Suppressor macrophage treated with lipopolysaccharide for 1 hour (primary cell): ENCODE measurements at regions not wholly inside any gene's neighbourhood (a gene's known extent, or its start where the extent isn't known, plus 50 kb on each side); places are given as distances from the start of the nearest gene placed in this dataset.

ENCODE experiments used
- DNase-seq, 3 donors: peaks; one replicate each; pipeline ENCODE4 v3.0.0-alpha.2; 2020 to 2022

DNA sequence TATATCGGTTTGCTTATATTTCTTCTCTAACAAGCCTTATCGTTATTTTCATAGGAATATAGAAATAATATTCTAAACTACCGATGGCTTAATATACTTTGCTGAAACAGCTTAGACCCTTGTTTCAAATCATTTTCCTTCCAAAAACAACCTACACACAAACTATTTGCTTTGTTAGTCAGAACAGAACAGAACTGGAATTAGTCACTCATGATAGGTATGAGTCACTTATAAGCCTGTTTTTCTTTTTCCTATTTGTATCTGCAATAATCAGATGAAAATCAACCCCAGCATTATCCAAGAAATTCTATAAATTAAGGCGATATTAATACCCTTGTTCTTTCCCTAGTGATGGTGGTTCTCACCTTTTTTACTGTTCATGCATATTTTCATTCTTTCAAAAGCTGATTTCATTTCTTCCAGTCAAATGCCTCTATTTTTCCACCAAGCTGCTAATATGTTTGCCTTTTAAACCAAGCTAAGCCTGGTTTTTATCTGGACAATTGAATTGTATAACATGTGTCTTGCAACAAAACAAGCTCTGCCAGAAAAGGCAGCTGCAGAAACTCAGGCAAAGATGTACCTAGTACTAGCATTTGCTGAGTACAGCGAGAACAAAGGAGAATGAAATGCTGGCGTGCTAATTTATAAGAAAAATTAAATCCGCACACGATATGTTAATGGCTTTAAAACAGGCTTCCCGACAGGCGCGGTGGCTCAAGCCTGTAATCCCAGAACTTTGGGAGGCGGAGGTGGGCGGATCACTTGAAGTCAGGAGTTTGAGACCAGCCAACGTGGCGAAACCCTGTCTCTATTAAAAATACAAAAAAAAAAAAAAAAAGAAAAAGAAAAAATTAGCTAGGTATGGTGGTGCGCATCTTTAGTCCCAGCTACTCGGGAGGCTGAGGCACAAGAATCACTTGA lies 1418.2 kb downstream of the AACS start:
- no peak for DNase-seq

DNA sequence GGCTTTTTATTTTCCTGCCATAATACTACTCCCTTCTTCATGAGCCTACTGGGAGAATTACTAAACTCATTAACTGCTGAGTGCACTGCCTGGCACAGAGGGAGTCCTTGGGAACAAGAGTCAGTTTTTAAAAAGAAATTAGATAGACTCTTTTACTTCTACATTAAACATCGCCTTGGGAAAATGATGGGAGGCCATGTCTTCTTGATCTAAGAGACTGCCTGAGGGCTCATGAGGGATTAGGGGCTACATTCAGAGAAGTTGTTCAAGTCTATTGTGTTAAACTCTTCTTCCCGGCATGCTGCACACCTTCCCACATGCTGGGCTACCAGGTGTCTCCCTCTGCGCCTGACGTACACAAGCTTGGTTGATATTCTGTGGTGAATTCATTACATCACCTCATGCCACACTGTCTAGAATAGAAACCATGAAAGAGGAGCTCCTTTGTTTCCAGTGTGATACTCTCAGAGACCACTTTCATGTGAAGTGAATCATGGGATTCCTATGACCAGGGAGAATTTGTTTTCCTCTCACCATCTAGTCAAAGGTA lies 1422.3 kb downstream of the AACS start:
- no peak for DNase-seq

GRCh38 chr12:126488806-126489205 lies 1423.6 kb downstream of the AACS start:
- no peak for DNase-seq

GRCh38 chr12:126492181-126492580 lies 1426.9 kb downstream of the AACS start:
- DNase-seq = no peak

DNA sequence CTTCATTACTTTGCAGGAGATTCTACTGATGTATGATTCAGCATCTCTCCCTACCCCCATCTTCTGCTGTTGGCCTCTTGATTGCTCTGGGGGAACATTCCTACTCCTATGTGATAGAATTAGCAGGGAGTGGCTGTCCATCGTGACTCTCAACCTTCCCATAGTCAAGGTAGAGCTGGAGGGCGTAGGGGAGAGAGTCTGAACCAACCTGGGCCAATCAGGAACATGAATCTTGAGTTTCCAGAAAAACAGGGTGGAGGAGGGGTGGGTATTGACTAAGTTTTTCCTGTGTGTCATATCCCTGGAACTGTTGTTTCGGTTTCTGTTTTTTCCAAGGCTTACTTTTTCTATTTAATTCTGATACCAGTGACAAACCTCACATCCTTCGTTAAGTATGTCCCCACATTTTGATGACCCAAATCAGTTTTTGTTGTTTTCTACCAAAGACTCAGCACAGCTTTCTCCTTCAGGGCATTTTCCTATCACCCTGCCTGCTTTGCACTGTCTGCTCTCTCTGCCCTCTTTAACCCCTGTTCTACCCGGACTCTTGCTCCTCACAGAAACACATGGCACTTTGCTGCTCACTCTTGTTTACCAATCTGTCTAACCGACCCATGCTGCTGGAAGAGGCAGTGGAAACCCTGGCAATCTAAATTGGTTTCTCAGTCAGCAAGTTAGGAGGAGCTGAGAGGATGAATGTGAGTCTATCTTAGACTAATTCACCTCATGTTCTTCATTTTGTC lies 1428.3 kb downstream of the AACS start:
- no peak for DNase-seq

DNA sequence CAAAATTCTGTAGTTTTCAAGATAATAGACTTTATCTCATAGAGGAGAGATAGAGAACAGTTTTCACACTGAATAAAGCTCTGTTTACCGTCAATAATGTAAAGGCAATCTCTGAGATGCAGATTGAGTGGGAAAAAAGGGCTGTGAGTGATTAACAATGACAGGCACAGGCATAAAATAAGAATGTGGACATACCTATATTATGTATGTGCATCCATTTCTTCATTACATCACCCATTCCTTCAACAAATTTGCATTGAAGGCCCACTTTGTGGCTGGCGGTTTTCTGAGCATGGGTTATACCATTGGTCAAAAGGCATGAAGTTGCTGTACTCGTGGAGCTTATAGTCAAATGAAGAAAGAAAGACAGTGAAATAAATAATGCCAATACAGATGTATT lies 1431.0 kb downstream of the AACS start:
- no peak for DNase-seq

DNA sequence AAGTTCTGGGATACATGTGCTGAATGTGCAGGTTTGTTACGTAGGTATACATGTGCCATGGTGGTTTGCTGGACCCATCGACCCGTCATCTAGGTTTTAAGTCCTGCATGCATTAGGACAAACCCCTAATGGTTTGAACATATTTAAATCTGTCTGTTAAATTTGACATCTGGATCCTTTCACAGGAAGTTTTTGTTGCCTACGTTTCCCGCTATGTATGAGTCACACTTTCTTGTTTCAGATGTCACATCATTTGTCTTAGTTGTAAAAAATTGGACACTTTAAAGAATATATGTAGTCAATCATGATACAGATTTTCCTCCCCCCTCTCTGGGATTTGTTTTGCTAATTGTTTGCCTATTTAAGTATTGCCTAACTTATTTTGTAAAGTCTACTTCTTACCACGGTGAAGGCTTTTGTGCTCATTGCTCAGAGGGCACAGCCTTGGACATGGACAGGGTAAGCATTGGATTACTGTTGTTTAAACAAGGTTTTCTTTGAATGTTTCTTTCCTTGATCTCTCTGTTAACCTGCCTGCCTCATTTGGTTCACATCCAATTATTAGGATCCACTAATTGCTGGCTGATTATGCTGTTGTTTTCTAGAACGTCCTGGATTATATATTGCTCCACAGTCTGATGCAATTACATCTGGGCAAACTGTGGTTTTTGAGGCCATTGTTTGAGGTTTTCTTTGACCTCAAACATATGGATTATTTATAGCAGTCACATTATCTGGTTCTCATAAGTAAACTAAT lies 1441.4 kb downstream of the AACS start:
- DNase-seq = no peak

GRCh38 chr12:126507231-126507630 lies 1442.0 kb downstream of the AACS start:
- no peak for DNase-seq

DNA sequence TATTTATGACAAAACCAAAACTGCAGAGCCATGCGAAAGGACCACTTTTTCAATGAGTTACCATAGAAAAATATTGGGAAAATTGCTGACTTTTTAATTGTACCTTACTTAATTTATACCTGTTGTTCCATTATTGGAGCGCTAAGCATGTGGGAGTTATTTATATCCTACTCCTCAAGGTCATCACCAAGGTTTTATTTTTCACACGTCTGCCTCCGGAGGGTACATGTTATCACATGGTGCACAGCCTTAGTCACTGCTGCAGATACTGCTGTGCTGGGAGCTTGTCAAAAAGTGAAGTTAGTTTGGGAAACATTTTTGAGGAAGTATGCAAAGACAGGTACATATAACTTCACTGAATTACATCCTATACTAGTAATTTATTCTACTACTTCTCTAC lies 1444.3 kb downstream of the AACS start:
- no peak for DNase-seq

DNA sequence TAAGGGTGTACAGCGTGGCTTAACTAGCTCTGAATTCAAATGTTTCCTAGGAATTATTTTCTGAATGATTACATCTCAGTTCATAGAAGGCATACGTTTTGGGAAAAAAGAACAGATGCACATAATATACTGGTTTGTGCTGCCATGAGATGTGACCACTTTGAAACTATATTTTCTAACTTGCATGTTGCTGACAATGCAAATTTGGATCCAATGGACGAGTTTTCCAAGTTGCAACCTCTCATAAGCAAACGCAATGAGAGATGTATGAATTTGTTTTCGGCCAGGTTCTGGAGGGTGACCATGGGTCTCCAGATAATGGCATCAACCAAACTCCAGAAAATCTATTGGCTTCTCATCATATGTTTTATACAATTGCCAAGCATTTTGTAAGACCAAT lies 1445.4 kb downstream of the AACS start:
- no peak for DNase-seq

GRCh38 chr12:126512916-126513913 lies 1448.0 kb downstream of the AACS start:
- DNase-seq = no peak

GRCh38 chr12:126518596-126519200 lies 1453.5 kb downstream of the AACS start:
- DNase-seq = no peak

DNA sequence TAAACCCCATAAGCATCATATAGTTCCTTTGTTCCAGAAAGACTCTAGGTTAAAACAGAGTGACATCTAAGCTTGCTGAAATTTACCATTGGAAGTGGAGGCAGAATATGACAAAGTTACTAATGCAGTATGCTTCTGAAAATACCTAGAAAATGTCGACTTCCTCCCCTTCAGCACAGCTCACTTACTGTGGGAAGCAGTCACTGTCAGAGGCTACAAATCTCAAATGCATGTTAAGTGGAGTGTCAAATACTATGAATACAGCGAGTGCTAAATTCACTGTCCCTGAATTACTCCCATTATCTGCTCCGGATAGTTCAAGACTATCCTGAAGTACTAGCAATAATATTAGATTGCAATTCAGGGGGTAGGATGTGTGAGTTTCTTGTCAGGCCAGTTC lies 1454.6 kb downstream of the AACS start:
- no peak for DNase-seq

DNA sequence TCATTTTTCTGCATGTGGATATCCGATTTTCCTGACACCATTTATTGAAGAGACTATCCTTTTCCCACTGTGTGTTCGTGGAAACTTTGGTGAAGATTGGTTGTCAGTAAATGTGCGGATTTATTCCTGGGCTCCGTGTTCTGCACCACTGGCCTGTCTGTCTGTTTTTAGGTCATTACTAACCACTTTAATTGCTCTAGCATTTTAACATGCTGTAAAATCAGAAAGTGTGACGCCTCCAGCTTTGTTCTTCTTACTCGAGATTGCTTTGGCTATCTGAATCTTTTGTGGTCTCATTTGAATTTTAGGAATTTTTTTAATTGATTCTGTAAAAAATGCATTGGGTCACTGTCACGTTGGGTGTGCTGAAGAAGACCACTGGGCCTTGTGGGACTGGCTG lies 1458.7 kb downstream of the AACS start:
- no peak for DNase-seq

DNA sequence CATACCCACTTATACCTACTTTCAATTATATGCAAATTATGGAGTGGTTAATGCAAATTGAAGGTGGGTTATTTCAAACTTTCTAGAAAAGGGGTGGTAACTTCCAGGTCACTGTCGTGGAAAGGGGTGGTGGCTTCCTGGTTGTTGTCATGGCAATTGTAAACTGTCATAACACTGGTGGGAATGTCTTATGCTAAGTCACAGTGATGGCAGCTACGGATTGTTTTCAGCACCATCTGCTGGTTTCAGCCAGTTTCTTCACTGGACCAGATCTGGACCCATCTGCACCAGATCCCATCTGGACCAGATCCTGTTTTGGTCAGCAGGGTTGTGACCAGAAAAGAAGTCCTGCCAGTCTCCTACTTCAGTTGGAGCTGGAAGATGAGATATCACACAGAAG lies 1469.3 kb downstream of the AACS start:
- DNase-seq = no peak

DNA sequence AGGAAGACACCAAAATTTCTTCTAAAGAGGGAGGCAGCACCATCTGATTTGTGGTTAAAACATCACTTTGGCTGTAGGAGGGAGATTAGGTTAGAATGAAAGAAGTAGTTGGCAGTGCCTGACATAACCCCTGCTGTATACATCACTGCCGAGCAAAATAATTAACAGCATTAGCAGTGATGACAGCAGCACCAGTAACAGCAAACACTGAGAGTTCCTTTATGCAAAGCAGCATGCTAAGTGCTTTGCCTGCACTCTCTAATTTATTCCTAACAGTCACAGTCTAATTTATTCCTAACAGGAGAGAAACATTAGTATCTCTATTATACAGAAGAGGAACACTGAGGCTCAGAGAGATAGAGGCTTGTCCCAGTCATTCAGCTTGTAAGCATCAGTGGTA lies 1469.7 kb downstream of the AACS start:
- DNase-seq = no peak

DNA sequence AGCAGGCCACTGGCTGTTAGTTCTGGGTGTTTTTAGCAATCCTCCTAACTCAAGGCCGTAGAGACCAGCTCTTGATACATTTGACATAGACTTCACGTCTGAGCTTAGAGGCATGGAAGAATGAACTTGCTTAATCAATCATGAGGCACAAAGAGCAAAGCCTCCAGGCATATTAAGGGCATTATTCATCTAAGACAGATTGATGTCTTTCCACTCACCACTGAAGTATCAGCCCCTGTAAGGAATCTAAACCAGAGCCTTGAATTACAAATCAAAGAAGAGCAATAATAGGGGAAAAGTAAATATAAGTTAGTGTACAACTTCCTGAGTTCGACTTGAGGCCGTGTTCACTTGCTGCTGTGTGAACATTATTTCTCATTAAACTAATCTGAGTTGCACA lies 1470.7 kb downstream of the AACS start:
- no peak for DNase-seq

GRCh38 chr12:126537961-126538530 lies 1472.8 kb downstream of the AACS start:
- DNase-seq = no peak

GRCh38 chr12:126538888-126539287 lies 1473.7 kb downstream of the AACS start:
- DNase-seq = no peak

- no peak for DNase-seq
Observed at GRCh38 chr12:126545411-126545810, 1480.2 kb downstream of the AACS start.

DNA sequence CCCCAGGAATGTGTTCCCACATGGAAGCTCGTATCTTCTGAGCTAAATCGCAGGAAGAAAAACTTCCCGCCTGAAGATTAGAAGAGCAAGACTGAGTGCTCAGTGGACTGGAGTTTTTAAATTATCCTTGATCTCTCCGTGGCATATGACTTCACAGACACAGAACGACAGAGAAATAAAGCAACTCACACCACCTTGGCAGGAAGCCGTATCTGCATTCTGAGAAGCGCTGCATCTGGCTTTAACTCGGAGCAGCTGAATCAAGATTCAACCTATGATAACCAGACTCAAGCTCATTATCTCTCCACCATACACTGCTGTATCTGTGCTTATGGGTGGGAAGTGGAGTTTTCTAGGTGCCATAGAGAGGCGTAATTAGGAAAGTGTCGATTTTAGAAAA lies 1482.7 kb downstream of the AACS start:
- DNase-seq = no peak
